ENCODE measurements at regions not wholly inside any gene's neighbourhood (a gene's known extent, or its start where the extent isn't known, plus 50 kb on each side); places are given as distances from the start of the nearest gene placed in this dataset.
"Not testable (repeated sequence)": the region's sequence is repeated elsewhere in the genome, so short reads cannot be mapped to it uniquely, and the experiment has no call there.

- not testable (repeated sequence) for TF ChIP-seq EZH2, CTCF (IDR thresholded peaks at IDR 0.05)
These were observed 139.0 kb upstream of the TRPM3 start for GRCh38 chr9:71260419-71260818.
